Fibroblast of pulmonary artery (primary cell): ENCODE measurements at regions not wholly inside any gene's neighbourhood (a gene's known extent, or its start where the extent isn't known, plus 50 kb on each side); places are given as distances from the start of the nearest gene placed in this dataset.

Source experiments
- DNase-seq: peaks from one replicate; pipeline ENCODE4 v3.0.0-alpha.2; 2010; ENCODE audit warnings: low read depth
- H3K4me3 ChIP-seq: replicated peaks from 2 replicates; pipeline ENCODE4 v1.5.1; 2011; ENCODE audit warnings: low read depth, mild to moderate bottlenecking, control low read depth, low read length, moderate library complexity
- CTCF ChIP-seq: IDR thresholded peaks from 2 replicates; pipeline ENCODE4 v1.5.1; 2011; ENCODE audit warnings: mild to moderate bottlenecking, control low read depth, low read length, inconsistent platforms; ENCODE audit errors: missing control alignments

GRCh38 chr4:82046796-82047195 lies 327.0 kb downstream of the HNRNPD start:
- TF ChIP-seq CTCF, result no peak
- H3K4me3 ChIP-seq, result no peak overlapping the region
- no peak for DNase-seq

- H3K4me3 ChIP-seq, result no peak overlapping the region
- TF ChIP-seq CTCF, result no peak
- no peak for DNase-seq
These were observed 328.5 kb downstream of the HNRNPD start for GRCh38 chr4:82045267-82045666.

- H3K4me3 ChIP-seq, result peak overlapping the region; percentile 33
- DNase-seq, result peak; percentile 54
These were observed 329.4 kb downstream of the HNRNPD start for GRCh38 chr4:82044141-82044993.

DNA sequence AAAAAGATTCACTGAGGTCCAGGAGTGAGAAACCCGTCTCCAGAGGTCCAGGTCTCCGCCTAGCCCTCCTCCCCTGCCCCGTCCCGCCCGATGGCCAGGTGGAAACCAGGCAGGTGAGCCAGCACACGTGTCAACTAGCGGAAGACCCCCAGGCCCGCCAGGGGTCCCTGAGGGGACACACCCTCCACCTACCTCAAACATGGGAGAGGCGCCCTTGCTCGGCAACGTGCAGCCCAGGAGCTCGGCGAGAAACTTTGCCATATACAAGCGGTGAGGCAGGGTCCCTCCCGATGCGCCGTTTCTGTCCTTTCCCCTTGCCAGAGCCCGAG lies 330.0 kb downstream of the HNRNPD start:
- no peak for TF ChIP-seq CTCF
- DNase-seq, result no peak

More at GRCh38 chr4:82044141-82044993, 329.4 kb downstream of the HNRNPD start:
- no peak for TF ChIP-seq CTCF

DNA sequence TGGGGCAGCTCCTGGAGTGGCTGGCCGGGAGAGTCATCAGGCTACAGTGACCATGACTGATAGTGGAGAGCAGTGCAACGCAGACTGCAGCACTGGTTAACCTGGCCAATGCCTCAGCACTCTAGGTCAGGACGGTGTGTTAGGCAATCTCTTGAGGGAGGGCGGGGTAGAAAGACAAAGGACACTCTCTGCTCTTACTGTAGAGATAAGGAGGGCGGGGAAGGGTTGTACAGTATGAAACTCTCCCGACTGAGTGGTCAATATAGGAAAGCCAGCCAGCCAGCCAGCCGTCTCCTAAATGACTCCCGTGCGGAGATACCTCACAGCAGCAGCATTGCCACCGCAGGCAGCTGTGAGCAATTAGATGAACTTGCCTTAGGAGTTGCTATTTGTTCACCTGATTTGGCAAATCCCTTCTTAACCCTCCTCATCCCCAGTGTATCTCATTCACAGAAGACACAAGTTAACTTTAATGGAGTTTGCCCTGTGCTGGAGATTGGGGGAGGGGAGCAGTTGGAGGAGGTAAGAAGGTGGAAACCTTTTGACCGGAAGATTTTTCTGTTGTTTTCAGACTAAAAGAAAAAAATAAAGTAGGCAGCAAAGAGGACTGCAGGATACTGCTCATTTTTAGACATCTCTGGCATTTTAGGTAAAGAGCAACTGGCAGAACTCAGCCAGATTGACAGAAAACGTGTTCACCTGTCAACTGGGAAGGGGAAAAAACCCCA lies 330.5 kb downstream of the HNRNPD start:
- TF ChIP-seq CTCF, result no peak
- H3K4me3 ChIP-seq, result no peak overlapping the region
- DNase-seq, result no peak

More for the DNA sequence above, 330.0 kb downstream of the HNRNPD start:
- no peak overlapping the region for H3K4me3 ChIP-seq

DNA sequence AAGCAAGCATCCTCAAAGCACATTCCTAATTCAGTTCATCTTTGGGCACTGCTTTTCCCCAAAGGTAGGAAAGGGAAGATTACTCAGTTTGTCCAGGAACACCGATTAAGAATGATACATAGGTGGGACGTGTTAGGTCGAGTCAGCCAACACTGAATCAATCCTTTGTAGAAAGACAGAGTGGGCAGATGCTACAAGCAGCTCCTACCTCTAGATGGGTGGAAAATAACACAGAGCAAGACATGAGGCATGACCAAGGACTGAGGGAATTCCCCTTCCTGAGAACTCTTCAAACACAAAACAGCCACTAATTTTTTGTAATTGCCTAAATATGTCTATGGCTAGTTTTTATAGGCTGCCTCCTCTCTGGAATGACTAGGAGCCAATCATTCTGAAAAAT lies 331.7 kb downstream of the HNRNPD start:
- no peak for DNase-seq
- no peak overlapping the region for H3K4me3 ChIP-seq
- TF ChIP-seq CTCF, result no peak
